ENCODE measurements at regions not wholly inside any gene's neighbourhood (a gene's known extent, or its start where the extent isn't known, plus 50 kb on each side); places are given as distances from the start of the nearest gene placed in this dataset.

DNA sequence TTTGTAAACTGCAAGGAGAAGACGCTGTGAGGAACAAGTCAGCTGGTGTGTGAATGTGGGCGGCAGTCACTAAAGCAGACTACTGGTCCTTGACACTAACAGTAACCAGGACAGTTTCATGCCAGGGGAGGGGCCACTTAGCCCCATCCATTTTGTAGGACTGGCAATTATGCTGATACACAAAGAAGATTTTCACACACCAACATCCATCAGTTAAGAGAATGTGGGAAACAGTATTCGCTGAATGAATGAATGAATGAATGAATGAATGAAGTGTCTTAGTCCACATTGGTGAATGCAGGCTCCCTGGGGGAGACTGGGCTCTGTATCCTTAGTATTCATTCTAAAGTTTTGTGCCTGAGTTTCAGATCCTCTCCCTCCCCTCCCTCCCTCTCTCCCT, 590.4 kb downstream of the BRD1 start:
- no peak for DNase-seq (ENCODE audit: low read depth)

DNA sequence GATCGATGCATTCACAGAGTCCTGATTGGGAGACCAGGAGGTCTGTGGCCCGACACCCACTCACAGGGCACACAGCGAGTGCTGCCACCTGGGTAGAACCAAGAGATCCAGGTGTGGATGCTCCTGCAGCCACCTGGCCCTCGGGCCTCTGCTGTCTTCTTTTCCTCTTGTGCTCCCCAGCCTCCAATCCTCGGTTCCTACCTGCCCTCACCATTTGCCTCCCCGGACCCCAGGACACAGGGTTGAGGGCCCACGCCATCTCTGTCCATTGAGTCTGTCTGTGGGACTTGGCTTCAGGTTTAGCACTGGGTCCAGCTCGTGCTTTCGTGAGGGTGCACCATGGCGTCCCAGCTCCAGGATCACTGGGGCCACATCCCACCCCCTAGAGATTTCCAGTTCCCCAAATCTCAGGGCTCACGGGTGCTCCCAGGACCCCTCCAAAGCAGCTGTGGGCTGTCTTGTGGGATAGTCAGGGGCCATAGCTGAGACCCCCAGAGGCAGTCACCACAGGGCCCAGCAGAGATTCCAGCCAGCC, 591.1 kb downstream of the BRD1 start:
- DNase-seq (ENCODE audit: low read depth) = no peak

DNA sequence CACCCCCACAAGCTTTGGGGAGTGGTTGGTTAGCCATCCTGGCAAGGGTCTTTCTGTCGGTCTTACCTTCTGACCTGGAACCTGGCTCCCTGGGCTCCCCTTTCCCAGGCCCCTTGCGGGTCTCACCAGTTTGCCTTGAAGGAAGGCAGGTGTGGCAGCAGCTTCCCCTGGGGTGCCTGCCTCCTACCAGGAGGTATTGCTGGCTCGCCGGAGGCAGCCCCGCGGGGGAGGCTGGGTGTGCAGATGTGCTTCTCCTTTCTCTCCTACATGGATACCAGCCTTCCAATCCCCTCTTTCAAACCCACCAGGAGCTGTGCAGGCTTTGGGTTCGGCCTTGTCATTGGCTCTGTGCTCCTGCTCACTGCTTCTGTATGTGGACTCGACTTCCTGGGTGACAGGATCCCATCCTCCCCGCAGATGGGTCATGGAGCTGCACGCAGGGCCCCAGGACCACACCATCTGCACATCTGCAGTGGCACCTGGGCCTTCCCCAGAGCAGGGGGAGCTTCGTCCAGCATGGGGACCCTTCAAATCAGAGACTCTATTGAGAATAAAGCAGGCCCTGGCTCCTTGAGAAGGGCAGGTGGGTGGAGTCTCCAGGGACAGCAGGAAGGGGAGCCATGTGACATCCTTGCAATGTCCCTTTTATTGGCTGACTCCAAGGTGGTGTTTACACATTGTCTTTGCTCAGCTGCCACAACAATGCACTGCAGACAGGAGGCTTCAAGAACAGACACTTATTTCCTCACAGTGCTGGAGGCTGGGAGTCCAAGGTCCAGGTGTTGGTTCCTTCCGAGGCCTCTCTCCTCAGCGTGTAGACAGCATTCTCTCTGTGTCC, 592.0 kb downstream of the BRD1 start:
- DNase-seq (ENCODE audit: low read depth) = no peak

DNA sequence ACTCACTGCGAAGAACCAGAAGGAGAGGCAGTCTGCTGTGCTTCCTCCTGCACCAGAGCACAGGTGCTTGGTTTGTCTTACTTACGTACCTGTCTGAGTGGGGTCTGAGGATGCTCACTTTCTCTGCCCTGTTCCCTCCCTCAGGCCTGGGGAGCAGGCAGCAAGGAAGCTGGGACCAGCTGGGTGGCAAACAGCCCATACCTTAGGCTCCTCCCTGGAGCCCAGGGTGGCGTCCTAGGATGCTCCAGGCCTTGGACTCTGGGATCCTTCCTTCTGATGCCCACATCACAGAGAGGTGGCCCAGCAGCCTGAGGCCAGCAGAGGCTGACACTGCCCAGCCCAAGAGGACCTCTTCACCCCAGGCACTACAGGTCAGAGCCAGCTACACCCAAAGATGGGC, 593.2 kb downstream of the BRD1 start:
- no peak for DNase-seq (ENCODE audit: low read depth)

DNA sequence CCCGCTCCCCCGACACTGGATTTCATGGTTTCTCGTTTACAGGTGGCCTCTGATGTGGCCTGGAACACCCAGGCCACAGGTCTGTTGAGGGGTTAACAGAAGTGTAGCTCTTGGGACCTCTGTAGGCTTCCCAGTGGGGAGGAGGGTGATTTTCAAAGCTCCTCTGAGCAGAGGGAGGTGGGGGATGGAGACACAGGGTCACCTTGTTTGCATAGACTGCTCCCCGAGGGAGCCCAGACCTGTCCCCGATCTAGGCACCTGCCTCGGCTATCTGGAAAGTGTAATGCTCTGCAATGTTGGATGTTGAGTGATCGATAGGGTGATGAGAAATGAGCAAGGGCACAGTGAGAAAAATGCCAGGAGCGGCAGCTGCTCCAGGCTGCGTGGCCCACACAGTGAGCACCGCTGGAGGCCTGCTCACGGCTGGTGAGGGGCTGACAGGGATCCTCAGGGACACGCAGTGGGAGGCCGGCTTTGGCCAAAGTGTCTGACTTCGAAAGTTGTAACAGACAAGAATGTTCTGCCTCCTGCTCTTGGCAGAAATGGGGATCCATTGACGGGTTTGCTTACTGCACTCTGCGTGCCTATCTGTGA, 594.1 kb downstream of the BRD1 start:
- DNase-seq (ENCODE audit: low read depth) = no peak

DNA sequence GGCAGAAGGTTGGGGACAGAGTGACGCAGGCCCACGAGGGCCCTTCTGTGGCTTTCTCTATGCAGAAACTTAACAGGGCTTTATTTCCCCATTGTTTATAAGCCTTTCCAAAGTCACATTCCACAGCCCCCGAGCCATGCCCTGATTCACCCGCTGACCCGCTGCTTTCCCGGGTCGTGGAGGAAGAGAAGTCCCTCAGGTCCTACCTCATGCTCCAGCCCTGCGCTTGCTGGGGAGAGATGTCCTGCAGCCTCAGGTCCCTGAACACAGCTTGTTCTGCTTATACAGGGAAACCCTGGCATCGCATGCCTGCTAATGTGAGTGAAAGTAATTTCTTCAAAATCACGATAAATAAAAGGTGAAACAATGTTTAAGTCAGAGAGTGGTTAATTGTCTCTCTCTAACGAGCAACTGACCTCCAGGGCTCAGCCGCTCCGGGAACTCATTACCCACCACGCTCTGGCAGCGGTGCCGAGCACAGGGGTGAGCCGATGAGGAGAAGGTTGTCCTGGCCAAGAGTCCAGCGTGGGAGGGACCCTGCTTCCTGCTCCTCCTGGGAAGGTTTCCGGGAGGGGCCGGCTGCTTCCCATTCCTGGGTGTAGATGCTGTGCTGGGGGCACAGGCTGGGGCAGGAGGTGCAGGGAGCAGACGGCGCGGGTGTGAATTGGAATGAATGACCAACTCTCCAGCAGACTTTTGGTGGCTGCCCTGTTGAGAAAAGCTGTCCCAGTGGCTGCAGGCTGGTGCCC, 595.2 kb downstream of the BRD1 start:
- no peak for DNase-seq (ENCODE audit: low read depth)

DNA sequence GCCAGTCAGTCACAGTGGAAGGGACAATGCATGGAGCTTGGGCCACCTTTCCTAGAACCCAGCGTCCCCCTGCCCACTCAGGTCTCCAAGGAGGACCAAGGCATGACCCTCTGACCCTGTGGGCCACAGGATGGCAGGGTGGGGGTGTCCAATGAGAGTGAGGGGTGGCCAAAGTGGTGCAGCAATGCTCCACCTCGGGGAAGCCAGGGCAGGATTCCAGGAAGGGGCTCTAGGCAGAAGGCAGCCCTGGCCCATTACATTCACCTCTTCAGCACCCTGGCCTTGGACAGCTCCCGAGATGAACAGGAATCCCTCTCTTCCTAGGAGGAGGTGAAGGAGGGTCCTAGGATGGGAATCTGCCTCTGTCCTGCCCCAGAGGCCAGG, 597.5 kb downstream of the BRD1 start:
- DNase-seq (ENCODE audit: low read depth) = no peak

DNA sequence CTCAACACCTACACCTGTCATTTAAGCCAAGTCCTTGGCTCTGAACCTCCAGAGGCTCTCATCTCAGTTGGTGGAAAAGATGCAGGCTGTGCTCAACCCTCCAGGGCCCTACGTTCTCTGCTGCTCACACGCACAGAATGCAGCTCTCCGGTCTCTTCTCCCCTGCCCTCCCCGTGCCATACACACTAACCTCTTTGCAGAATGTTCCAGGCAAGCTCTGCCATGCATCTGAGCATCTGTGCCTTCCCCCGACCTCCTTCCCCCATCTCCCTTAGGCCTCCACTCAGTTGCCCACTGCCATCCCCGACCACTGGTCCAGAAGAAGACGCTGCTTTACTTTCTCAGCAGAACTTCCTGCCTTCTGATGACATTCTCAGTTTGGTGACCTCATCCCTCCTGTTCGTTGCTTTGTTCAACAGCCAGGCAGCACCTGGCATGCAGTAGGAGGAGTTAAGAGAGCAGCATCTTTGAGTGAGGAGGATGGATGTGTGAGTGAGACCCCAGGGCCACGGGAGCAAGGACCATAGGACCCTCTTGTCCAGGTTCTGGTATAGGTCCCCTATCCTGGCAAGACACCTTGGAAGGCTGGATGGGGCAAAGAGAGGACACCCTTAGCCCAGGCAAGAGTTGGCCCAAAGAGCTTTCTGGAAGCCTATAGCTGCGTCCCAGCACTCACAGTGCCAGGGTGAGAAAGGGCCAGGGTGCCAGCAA, 598.0 kb downstream of the BRD1 start:
- no peak for DNase-seq (ENCODE audit: low read depth)

DNA sequence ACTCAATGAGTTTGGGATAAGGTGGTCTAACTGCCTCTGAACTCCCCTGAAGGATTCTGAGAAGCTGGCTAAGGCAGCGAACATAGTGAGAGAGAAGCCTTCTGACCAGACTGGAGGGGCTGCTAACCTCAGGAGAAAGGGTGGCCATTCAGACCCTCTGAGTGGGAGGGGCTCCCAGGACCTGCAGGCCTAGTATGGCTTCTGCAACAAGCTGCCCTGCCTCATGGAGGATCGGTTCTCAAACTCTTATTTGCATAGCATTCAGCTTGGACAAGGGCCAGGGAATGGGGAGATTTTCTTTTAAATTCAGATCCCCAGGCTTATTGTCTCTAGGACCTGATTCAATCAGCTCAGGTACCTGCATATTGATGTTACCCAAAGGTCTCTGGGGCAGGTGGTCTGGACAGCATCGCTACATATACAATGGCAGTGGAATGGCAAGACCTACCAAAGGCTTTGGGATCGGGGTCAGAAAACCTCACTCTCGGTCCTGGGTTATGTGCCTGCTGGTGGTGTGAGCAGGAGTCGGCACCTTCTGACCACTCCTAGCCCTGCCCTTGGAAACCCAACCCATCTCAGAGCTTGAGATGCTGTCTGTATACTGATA, 599.1 kb downstream of the BRD1 start:
- DNase-seq (ENCODE audit: low read depth) = no peak

DNA sequence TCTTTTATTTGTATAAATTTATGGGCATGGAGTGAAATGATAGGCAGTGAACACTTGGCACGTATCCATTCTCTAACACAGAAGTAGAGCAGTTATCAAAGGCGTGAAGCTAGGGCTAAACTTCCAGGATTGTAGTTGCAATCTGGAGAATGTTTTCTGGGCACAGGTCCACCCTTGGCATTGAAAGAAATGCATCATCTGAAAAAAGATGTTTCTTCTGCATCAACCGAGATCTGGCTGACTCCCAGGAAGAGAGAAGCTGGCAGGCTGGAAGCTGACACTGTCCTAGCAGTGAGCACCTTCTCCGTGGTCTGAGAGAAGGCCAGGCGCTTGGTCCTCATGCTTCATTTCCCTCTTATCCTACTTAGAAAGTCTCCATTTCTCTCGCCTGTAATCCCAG, 600.0 kb downstream of the BRD1 start:
- DNase-seq (ENCODE audit: low read depth) = no peak

DNA sequence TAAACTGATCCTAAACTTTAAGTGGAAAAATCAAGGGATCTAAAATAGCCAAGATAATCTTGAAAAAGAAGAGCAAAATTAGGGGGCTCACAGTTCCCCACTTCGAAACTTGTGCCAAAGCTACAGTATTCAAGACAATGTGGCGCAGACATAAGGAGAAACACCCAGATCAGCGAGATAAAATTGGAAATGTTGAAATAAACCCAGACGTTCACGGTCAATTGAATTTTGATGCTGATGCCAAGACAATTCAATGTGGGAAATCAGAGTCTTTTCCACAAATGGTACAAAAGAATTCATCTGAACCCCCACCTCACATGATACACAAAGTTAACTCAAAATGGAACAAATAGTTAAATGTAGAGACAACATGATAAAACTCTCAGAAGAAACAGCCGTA, 601.6 kb downstream of the BRD1 start:
- no peak for DNase-seq (ENCODE audit: low read depth)

DNA sequence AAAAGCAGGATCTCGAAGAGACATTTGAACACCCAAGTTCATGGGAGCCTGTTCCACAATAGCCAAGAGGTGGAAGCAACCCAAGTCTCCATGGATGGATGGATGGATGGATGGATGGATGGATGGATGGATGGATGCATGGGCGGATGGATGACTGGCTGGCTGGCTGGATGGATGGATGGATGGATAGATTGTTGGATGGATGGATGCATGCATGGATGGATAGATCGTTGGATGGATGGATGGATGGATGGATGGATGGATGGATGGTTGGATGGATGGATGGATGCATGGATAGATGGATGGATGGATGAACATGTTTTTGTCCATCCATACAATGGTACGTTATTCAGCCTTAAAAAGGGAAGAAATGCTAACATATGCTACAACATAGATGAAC, 603.4 kb downstream of the BRD1 start:
- no peak for DNase-seq (ENCODE audit: low read depth)

DNA sequence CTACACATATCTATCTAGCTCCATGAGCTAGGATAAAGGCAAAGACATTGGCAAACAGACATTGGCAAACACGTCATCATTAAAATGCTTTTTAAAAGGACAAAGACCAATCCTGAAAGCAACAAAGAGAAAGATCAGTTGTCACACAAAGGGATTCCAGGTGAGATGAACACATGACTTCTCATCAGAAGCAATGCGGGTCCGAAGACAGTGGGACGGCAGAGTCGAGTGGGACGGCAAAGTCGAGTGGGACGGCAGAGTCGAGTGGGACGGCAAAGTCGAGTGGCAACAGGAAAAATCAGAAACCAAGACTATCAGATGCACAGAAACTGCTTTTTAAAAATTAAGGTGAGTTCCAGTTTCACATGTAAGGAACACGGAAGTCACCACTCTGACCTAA, 609.5 kb downstream of the BRD1 start:
- no peak for DNase-seq (ENCODE audit: low read depth)

DNA sequence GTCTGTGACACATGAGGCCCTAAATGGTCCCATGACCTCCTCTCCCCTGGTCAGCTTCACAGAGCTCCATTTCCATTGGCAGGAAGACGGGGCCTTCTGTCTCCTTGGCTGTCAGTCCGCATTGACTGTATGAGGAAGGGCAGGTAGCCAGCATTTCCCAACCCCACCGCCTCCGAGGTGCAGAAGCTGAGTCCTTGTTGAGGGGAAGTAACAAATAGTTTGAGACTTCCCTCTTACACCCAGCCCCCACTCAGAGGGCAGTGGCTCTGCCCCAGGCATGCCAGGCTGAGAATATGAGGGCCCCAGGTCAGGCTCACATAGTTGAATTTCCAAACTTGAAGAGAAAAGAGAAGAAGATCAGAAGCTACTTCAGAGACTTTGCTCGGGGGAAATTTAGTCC, 611.1 kb downstream of the BRD1 start:
- DNase-seq (ENCODE audit: low read depth) = no peak

DNA sequence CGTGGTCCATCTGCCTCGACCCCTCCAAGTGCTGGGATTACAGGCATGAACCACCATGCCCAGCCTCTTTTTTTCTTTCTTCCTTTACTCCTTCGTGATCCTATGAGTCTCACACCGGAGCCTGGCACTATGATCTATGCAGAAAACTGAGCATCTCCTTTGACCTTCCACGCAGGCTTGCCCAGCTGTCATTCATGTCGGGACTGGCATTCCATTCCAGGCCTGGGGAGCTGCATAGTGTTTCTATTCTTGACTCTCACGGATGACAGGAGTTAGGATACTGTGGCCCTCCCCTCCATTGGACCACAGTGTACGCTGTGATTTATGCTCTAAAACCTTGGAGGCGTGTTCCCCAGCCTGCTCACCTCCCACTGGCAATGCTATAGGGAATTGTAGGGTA, 611.8 kb downstream of the BRD1 start:
- no peak for DNase-seq (ENCODE audit: low read depth)

DNA sequence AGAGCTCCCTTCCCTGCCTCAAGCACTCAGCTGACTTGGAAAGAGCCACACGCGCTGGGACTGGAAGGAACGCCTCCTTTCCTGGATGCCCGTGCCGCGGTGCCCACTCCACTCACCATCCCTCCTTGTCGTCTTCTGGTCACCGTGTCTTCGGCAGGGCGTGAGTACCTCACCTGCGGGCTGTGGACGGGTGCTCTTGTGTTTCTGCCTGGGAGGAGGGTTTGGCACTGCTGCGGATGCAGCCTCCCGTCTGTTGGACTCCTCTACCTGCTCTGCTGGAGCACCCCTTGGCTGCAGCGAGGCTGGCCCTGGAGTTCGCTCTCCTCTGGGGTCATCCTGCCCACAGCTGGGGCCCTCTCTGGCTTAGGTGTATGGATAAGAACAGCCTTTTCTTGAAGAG, 612.7 kb downstream of the BRD1 start:
- DNase-seq (ENCODE audit: low read depth) = no peak

DNA sequence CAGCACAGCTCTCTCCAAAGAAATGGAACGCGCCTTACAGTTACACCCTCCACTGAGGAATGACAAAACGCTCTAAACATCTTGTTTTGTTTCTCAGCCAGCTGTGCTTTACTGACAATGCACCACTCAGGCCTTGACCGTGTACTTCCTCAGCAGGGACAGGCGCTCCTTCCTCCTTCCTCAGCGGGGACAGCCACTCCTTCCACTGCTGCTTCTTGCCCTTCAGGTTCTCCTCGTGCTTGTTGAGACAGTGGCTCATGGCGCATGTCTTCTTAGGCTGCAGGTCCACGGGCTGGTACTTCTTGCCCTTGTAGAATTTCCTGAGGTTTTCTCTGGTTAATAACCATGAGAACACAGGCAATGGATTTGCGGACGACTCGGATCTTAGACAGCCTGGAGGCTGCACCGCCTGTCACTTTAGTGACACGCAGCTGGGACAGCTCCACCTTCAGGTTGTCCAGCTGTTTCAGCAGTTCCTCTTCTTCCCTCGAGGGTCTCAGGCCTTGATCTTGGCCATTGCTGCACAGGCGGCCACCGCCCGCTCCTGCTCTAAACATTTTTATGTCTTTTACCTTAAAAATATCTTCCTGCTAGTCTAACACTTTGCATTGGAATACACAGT, 613.8 kb downstream of the BRD1 start:
- no peak for DNase-seq (ENCODE audit: low read depth)

DNA sequence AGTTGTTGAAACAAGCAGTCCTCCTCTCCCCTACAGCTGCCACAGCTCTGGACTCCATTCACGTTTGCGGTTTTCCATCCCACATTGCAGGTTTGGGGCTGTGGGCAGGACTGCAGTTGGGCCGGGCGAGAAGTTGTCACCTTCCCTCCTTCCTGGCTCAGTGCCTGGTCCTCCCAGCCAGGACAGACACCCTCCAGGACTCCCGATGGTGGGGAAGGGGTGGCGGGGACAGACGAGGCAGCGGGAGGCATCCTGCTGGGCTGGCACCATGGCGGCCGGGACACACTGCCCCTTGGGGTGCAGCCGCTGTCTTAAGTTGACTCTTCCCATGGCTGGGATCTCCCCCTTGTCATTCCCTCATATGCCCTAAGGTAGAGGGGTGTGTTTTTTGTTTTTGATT, 615.2 kb downstream of the BRD1 start:
- DNase-seq (ENCODE audit: low read depth) = no peak

DNA sequence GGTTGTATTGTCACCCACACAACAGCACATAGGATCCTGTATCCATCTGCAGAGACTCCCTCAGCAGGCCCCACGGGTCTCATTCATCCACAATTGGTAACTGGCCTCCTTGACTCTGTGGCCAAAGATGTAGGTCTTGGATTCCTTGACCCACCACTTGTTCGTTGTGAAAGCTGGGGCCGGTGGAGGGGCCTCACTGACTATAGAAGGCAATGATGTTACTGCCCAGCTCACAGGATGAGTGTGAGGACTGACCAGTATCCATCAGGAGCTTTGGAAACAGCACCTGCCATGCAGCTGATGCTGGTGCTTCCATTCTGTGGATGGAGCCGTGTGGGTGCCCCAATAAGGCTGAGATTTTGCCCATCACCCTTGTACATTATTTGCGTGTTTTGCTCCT, 615.7 kb downstream of the BRD1 start:
- DNase-seq (ENCODE audit: low read depth) = no peak

DNA sequence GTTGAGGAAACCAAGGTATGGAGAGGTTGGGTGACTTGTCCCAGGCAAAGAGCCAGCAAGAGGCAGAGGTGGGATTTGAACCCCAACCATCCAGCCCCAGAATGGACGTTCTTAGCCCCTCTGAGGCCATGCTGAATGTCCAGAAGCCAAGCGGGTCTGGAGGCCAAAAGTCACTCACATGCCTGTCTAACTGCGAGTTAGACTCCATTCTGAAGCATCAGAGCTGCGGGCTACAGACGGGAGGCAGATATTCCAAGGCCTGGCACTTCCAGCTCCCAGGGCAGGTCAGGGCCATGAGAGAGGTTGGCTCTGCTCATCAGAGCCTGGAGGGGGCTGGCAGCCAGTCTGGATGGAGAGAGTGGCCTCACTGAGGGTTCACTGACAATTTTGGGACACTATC, 616.5 kb downstream of the BRD1 start:
- no peak for DNase-seq (ENCODE audit: low read depth)

DNA sequence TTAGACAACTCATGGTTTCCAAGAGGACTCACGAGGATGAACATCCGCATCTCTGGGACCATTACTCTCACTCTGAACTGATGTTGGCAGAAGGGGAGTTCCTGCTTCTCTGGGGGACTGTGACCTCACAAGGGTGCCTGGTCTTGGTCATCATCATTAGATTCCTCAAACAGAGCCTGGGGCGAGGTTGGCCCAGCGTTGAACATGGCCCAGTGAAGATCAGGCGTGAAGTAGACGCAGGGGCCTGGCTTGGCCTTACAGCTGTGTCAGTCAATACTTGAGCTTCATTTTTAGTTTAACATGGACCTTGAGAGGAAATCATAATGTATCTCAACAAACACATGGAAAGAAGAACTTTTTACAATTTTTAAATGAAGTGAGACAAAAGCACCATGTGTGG, 617.1 kb downstream of the BRD1 start:
- DNase-seq (ENCODE audit: low read depth) = no peak

Measured in stimulated activated CD8-positive, alpha-beta memory T cell treated with anti-CD3 and anti-CD28 coated beads, Interleukin-12 subunit alpha, Interleukin-12 subunit beta, amount 100 ng/mL, for 1 hour (primary cell).